NB4 (cell line): ENCODE measurements at regions not wholly inside any gene's neighbourhood (a gene's known extent, or its start where the extent isn't known, plus 50 kb on each side); places are given as distances from the start of the nearest gene placed in this dataset.

Experiments used
- CTCF ChIP-seq: IDR thresholded peaks from one replicate; pipeline ENCODE4 v1.5.1; 2012; ENCODE audit warnings: low read depth, low read length
- MAX ChIP-seq: IDR thresholded peaks from 2 replicates; pipeline ENCODE4 v1.6.1; 2011; ENCODE audit warnings: low read depth, low read length
- POLR2A ChIP-seq: IDR thresholded peaks from 2 replicates; pipeline ENCODE4 v1.6.1; 2011; ENCODE audit warnings: mild to moderate bottlenecking; ENCODE audit not compliant: insufficient read length; ENCODE audit errors: extremely low read depth

GRCh38 chr1:90809093-90809492, 92.0 kb upstream of the BARHL2 start:
- TF ChIP-seq POLR2A (no peak), CTCF (no peak), MAX (no peak)
